GM12878 (cell line): ENCODE measurements at regions not wholly inside any gene's neighbourhood (a gene's known extent, or its start where the extent isn't known, plus 50 kb on each side); places are given as distances from the start of the nearest gene placed in this dataset.
A peak's percentile ranks its signal among the peaks of the same experiment; 100 is the strongest.

Source experiments
- ATAC-seq: fragments of 200-7000 bp; cut with Tn5 transposase; 3 replicates; pipeline ENCODE4 v1.9.1; 2020; ENCODE audit warnings: mild to moderate bottlenecking, moderate library complexity
- BruUV-seq: library from RNA; stranded (reverse); fragments of 400-500 nt; replicated peaks from 2 replicates; lab custom pipeline; 2021; lab: Mats Ljungman, UMichigan
- CTCF ChIA-PET: fragments of 300-600 bp; sonication (Branson Sonifier 250); formaldehyde crosslinking; extraction: SDS; loops from one replicate; lab custom pipeline; 2021; ENCODE audit warnings: inconsistent platforms; lab: Yijun Ruan, JAX
- POLR2A ChIA-PET: fragments of 350-600 bp; formaldehyde crosslinking; extraction: SDS; loops from one replicate; lab custom pipeline; 2021; ENCODE audit warnings: inconsistent platforms; lab: Charles Lee
- RAD21 ChIA-PET: fragments of 300-600 bp; sonication (Branson Sonifier 250); formaldehyde crosslinking; loops from one replicate; lab custom pipeline; 2023; ENCODE audit warnings: antibody characterized with exemption; ENCODE audit not compliant: unreplicated experiment; lab: Charles Lee
- SMC1A ChIA-PET: fragments of 300-600 bp; sonication (Branson Sonifier 250); formaldehyde crosslinking; loops from one replicate; lab custom pipeline; 2023; ENCODE audit not compliant: unreplicated experiment, uncharacterized antibody; lab: Charles Lee
- DNase-seq: peaks from one replicate; pipeline ENCODE4 v3.0.0-alpha.2; 2011; ENCODE audit warnings: low read depth, low spot score
- FAIRE-seq: peaks from 3 replicates; lab custom pipeline; 2011; peaks lifted over from hg19 to GRCh38; lab: Jason Lieb, UNC
- H2AFZ ChIP-seq: 2 replicates; pipeline ENCODE4 v1.6.0; 2011; ENCODE audit warnings: low read depth, low read length, control low read depth; ENCODE audit not compliant: control insufficient read depth
- H3K27ac ChIP-seq: 2 replicates; pipeline ENCODE4 v1.5.1; 2011; ENCODE audit warnings: control low read depth; ENCODE audit not compliant: control insufficient read depth, insufficient read depth
- H3K27me3 ChIP-seq, 2 experiments: replicated peaks in 1 of 2; 2 replicates each; pipeline versions ENCODE4 v1.6.0 to v1.6.1; 2011; ENCODE audit warnings: low read length in 1 of 2; ENCODE audit not compliant: control insufficient read depth in 2 of 2, insufficient read depth in 2 of 2
- H3K36me3 ChIP-seq, 2 experiments: 2 replicates each; pipeline ENCODE4 v1.5.1; 2011; ENCODE audit warnings: low read length in 1 of 2; ENCODE audit not compliant: control insufficient read depth in 2 of 2, insufficient read depth in 2 of 2
- H3K4me1 ChIP-seq: 2 replicates; pipeline ENCODE4 v1.6.1; 2011; ENCODE audit warnings: mild to moderate bottlenecking, low read length, moderate library complexity, mixed read lengths; ENCODE audit not compliant: control insufficient read depth, insufficient read depth
- H3K4me2 ChIP-seq: 2 replicates; pipeline ENCODE4 v1.6.0; 2011; ENCODE audit warnings: control low read depth; ENCODE audit not compliant: control insufficient read depth, insufficient read depth
- H3K4me3 ChIP-seq: fragments of 200-600 bp; sonication (generic); 2 replicates; pipeline ENCODE4 v1.5.1; 2016
- H3K79me2 ChIP-seq: 2 replicates; pipeline ENCODE4 v1.6.0; 2011; ENCODE audit warnings: low read length; ENCODE audit not compliant: control insufficient read depth, insufficient read depth
- H3K9ac ChIP-seq: 2 replicates; pipeline ENCODE4 v1.8.0; 2011; ENCODE audit warnings: low read length, control low read depth, mixed read lengths; ENCODE audit not compliant: control insufficient read depth, insufficient read depth
- H3K9me3 ChIP-seq: replicated peaks from 3 replicates; pipeline ENCODE4 v1.5.1; 2011; ENCODE audit warnings: mild to moderate bottlenecking, low read length; ENCODE audit not compliant: control insufficient read depth, insufficient read depth
- H4K20me1 ChIP-seq: 2 replicates; pipeline ENCODE4 v1.6.0; 2011; ENCODE audit not compliant: control insufficient read depth, insufficient read depth
- ATF7 ChIP-seq: fragments of 450-650 bp; IDR thresholded peaks from 2 replicates; pipeline ENCODE4 v1.6.1; 2016; ENCODE audit warnings: low read depth, mild to moderate bottlenecking
- BACH1 ChIP-seq: fragments of 450-650 bp; IDR thresholded peaks from 2 replicates; pipeline ENCODE4 v1.6.1; 2017; ENCODE audit warnings: mild to moderate bottlenecking, borderline replicate concordance
- CBX3 ChIP-seq: fragments of 200-600 bp; sonication (generic); IDR thresholded peaks from 2 replicates; pipeline ENCODE4 v1.6.1; 2016; ENCODE audit warnings: low read depth, borderline replicate concordance
- FOS ChIP-seq: IDR thresholded peaks from 3 replicates; pipeline ENCODE4 v1.6.1; 2011; ENCODE audit warnings: borderline replicate concordance; ENCODE audit not compliant: insufficient read length; ENCODE audit errors: extremely low read depth
- MEF2A ChIP-seq: IDR thresholded peaks from 2 replicates; pipeline ENCODE4 v1.6.1; 2011; ENCODE audit warnings: low read depth, mild to moderate bottlenecking, low read length, moderate library complexity; ENCODE audit not compliant: insufficient read depth
- POLR2A ChIP-seq: IDR thresholded peaks from 2 replicates; pipeline ENCODE4 v1.6.1; 2011; ENCODE audit warnings: low read depth, mild to moderate bottlenecking, low read length
- POU2F2 ChIP-seq: IDR thresholded peaks from 3 replicates; pipeline ENCODE4 v1.6.1; 2011; ENCODE audit warnings: low read depth, mild to moderate bottlenecking, low read length, borderline replicate concordance
- SMARCA5 ChIP-seq: fragments of 450-650 bp; IDR thresholded peaks from 2 replicates; pipeline ENCODE4 v1.6.1; 2017; ENCODE audit warnings: mild to moderate bottlenecking
- SPI1 ChIP-seq: IDR thresholded peaks from 2 replicates; pipeline ENCODE4 v1.6.1; 2011; ENCODE audit warnings: low read depth, mild to moderate bottlenecking, low read length, moderate library complexity, borderline replicate concordance; ENCODE audit not compliant: insufficient read depth
- WRNIP1 ChIP-seq: IDR thresholded peaks from 2 replicates; pipeline ENCODE4 v1.6.1; 2011; ENCODE audit warnings: low read depth, low read length, improper control_type of control experiment, borderline replicate concordance
- ZNF217 ChIP-seq: fragments of 450-650 bp; IDR thresholded peaks from 2 replicates; pipeline ENCODE4 v1.6.1; 2017; ENCODE audit warnings: antibody characterized with exemption, mild to moderate bottlenecking
- WGBS: methylation state at CpG from one replicate; pipeline ENCODE4 v1.1.6; 2016; ENCODE audit warnings: low lambda C conversion rate; ENCODE audit not compliant: insufficient replicate concordance, insufficient coverage; ENCODE audit errors: missing lambda C conversion rate; 5-methylcytosine and 5-hydroxymethylcytosine counted together
- in situ Hi-C: fragments of 300-500 bp; cut with MboI; formaldehyde crosslinking; loops from 9 replicates; pipeline ENCODE4 v1.14.3; 2018; ENCODE audit warnings: mixed read lengths
- intact Hi-C: fragments of 100-400 bp; cut with micrococcal nuclease; formaldehyde crosslinking; loops from one replicate; pipeline ENCODE4 v1.14.2; 2022; ENCODE audit not compliant: unreplicated experiment
- TF ChIP-seq, protein P1 (sequence below): fragments of 450-650 bp; IDR thresholded peaks from 2 replicates; pipeline ENCODE4 v1.6.1; 2018; ENCODE audit warnings: borderline replicate concordance, mild to moderate bottlenecking; ENCODE audit not compliant: partially characterized antibody
- TF ChIP-seq, protein P2 (sequence below): fragments of 450-650 bp; IDR thresholded peaks from 2 replicates; pipeline ENCODE4 v1.6.1; 2016; ENCODE audit warnings: mild to moderate bottlenecking
- TF ChIP-seq, protein P3 (sequence below): fragments of 450-650 bp; IDR thresholded peaks from 2 replicates; pipeline ENCODE4 v1.6.1; 2017; ENCODE audit warnings: low read depth, mild to moderate bottlenecking, moderate library complexity

DNA sequence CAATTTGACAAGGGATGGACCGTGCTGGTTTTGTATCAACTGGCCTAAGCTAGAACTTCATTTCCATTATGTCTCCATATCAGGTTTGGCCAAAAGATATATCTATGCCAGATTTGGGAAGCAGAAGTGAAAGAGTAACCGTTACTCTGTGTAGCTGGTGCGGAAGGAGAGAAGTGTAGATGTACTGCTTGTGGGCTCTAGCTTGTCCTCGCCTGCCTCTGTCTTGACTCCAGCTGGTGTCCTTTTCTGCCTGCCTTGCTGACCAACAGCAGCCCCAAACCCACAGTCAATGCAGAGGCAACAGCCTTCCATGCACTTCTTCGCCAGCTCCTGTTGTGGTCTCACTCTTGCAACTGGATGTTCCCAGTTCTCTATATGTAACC lies 128.5 kb downstream of the KIF20B start:
- Histone ChIP-seq H4K20me1 (no peaks in the 10 kb centered on the region), H3K9me3 (no peaks in the 10 kb centered on the region; the same call in 2 of the 3 replicates), H3K4me2 (no peak overlapping the region), H3K79me2 (no peaks in the 10 kb centered on the region), H3K27ac (no peak overlapping the region), H2AFZ (no peak overlapping the region; the same call in 1 of the 2 replicates), H3K4me3 (no peak overlapping the region), H3K36me3 (no peaks in the 10 kb centered on the region), H3K4me1 (no peaks in the 10 kb centered on the region), H3K27me3 (no peaks in the 10 kb centered on the region), H3K9ac (no peak overlapping the region)
- DNase-seq, result no peak
- BruUV-seq, result no TSS peak
- peak; percentile 32; the same call in 2 of the 3 replicates for ATAC-seq
- no peak for FAIRE-seq
- intact Hi-C loops, result no loop called here
- ChIA-PET SMC1A (no interaction called here), RAD21 (no interaction called here), CTCF (no interaction called here), POLR2A (no interaction called here)
- in situ Hi-C loops, result no loop called here
- WGBS, result 80% methylated on average over 5 of the region's 5 CpGs
- peak; percentile 50; the same call in 1 of the 2 replicates for TF ChIP-seq SPI1
- TF ChIP-seq POLR2A, result no peak
- no peak for TF ChIP-seq FOS

DNA sequence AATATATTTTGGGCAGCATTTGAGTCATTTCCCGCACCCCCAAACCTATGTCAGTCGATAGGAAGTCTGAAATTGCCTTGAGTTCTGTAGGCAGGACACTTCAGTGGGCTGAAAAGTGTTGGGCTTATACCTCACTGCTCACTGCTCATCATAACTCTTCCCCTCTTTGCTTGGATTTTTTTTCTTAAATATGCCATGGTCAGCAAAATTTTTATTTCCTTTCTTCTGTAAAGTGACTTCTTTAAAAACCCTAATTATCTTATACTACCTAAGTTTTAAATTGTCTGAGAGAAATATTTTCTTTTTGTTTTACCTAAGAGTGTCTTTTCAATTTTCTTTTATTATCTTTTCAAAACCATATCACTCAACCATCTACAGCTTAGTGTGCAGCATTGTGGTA lies 129.2 kb downstream of the KIF20B start:
- 0% methylated on average over 2 of the region's 2 CpGs for WGBS
- ChIA-PET CTCF (no interaction called here), SMC1A (interaction anchor here (0.6 kb wide), 1 partner anchor 1050 kb away, joined by 3 read pairs; no protein-coding TSS in a partner anchor), POLR2A (no interaction called here), RAD21 (no interaction called here)
- no peaks in the 10 kb centered on the region for H3K79me2 ChIP-seq
- H3K27me3 ChIP-seq, result no peaks in the 10 kb centered on the region
- H3K9ac ChIP-seq, result no peak overlapping the region
- ATAC-seq, result no peak
- H3K4me3 ChIP-seq, result no peak overlapping the region
- H3K36me3 ChIP-seq, result no peaks in the 10 kb centered on the region
- H4K20me1 ChIP-seq, result no peaks in the 10 kb centered on the region
- no peak overlapping the region for H2AFZ ChIP-seq
- FAIRE-seq, result no peak
- H3K4me1 ChIP-seq, result no peaks in the 10 kb centered on the region
- DNase-seq, result no peak
- no peak overlapping the region for H3K27ac ChIP-seq
- H3K4me2 ChIP-seq, result no peak overlapping the region
- in situ Hi-C loops, result no loop called here
- H3K9me3 ChIP-seq, result no peaks in the 10 kb centered on the region; the same call in 2 of the 3 replicates
- BruUV-seq, result no TSS peak
- intact Hi-C loops, result no loop called here
- TF ChIP-seq, protein P1, sequence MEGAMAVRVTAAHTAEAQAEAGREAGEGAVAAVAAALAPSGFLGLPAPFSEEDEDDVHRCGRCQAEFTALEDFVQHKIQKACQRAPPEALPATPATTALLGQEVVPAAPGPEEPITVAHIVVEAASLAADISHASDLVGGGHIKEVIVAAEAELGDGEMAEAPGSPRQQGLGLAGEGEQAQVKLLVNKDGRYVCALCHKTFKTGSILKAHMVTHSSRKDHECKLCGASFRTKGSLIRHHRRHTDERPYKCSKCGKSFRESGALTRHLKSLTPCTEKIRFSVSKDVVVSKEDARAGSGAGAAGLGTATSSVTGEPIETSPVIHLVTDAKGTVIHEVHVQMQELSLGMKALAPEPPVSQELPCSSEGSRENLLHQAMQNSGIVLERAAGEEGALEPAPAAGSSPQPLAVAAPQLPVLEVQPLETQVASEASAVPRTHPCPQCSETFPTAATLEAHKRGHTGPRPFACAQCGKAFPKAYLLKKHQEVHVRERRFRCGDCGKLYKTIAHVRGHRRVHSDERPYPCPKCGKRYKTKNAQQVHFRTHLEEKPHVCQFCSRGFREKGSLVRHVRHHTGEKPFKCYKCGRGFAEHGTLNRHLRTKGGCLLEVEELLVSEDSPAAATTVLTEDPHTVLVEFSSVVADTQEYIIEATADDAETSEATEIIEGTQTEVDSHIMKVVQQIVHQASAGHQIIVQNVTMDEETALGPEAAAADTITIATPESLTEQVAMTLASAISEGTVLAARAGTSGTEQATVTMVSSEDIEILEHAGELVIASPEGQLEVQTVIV, result no peak
- TF ChIP-seq MEF2A, result no peak
- TF ChIP-seq, protein P2, sequence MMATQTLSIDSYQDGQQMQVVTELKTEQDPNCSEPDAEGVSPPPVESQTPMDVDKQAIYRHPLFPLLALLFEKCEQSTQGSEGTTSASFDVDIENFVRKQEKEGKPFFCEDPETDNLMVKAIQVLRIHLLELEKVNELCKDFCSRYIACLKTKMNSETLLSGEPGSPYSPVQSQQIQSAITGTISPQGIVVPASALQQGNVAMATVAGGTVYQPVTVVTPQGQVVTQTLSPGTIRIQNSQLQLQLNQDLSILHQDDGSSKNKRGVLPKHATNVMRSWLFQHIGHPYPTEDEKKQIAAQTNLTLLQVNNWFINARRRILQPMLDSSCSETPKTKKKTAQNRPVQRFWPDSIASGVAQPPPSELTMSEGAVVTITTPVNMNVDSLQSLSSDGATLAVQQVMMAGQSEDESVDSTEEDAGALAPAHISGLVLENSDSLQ, result no peak
- TF ChIP-seq WRNIP1, result no peak
- TF ChIP-seq, protein P3, sequence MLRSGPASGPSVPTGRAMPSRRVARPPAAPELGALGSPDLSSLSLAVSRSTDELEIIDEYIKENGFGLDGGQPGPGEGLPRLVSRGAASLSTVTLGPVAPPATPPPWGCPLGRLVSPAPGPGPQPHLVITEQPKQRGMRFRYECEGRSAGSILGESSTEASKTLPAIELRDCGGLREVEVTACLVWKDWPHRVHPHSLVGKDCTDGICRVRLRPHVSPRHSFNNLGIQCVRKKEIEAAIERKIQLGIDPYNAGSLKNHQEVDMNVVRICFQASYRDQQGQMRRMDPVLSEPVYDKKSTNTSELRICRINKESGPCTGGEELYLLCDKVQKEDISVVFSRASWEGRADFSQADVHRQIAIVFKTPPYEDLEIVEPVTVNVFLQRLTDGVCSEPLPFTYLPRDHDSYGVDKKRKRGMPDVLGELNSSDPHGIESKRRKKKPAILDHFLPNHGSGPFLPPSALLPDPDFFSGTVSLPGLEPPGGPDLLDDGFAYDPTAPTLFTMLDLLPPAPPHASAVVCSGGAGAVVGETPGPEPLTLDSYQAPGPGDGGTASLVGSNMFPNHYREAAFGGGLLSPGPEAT, result no peak
- TF ChIP-seq SMARCA5, result no peak
- no peak for TF ChIP-seq POU2F2
- TF ChIP-seq BACH1, result no peak
- no peak for TF ChIP-seq FOS
- no peak for TF ChIP-seq ATF7
- no peak for TF ChIP-seq ZNF217
- TF ChIP-seq CBX3, result no peak
